HUDEP-2 (cell line): ENCODE measurements at regions not wholly inside any gene's neighbourhood (a gene's known extent, or its start where the extent isn't known, plus 50 kb on each side); places are given as distances from the start of the nearest gene placed in this dataset.
A peak's percentile ranks its signal among the peaks of the same experiment; 100 is the strongest.

Experiments used
- DNase-seq, 76 experiments: peaks; one replicate each; lab custom pipeline; 2025; ENCODE audit not compliant: unreplicated experiment in 76 of 76; lab: John Stamatoyannopoulos, UW

- peak in 1 of 76 experiments; percentile 0 for DNase-seq
Observed at GRCh38 chr3:177934001-177934891, 602.0 kb upstream of the KCNMB2 start.

GRCh38 chr3:177935047-177935446, 601.2 kb upstream of the KCNMB2 start:
- no peak for DNase-seq

DNA sequence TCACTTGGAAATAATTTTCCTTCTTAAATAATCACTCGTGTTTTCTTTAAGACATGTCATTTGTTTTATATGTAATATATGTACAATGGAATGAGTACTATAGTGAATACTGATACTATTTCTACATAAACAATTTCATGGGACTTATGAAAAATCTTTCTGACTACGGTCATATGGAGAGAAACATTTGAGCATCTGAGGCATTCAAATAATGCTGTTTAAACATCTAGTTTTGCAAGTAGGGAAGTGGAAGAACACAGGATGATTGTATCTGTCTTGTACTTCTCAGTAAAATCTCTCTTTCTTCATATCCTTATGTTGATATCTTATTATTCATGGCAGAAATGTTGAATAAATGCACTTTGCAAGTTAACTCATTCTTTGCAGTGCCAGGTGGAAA, 599.5 kb upstream of the KCNMB2 start:
- no peak for DNase-seq

DNA sequence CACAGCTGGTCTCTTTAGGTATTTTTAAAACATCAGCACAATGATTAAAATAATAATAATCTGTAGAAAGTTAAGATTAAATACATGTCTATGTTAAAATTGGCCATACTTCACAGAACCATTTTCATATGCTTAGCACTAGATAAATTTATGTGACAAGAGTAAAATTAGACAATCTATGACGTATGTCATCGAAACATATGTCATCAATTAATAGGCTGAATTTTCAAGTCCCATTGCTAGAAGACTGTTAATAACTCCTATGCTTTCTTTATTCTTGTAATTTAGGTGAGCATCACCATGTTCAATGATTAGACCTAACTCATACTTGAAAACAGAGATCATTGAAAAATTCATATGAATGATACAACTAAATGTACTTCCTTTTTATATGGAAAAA, 593.3 kb upstream of the KCNMB2 start:
- no peak for DNase-seq

DNA sequence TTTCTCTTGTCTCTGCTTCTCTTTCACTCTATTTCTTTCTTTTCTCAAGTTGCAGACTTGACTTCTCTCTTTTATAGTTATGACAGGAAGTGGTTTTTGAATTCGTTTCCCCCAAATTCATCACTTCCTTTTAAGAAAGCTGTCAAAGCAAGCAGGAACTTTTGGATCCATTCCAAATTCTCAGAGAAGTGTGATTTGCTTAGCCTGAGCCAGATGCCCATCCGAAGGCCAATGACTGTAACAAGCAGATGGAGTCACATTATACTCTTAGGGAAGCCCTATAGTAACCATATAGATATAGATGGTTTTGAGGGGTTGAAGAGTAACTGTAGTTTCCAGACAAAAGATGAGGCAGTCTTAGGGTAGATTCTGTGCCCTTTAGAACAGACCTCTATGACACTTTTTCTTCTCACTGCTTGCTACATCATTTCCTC, 592.0 kb upstream of the KCNMB2 start:
- no peak for DNase-seq

GRCh38 chr3:177946048-177946447, 590.2 kb upstream of the KCNMB2 start:
- no peak for DNase-seq

DNA sequence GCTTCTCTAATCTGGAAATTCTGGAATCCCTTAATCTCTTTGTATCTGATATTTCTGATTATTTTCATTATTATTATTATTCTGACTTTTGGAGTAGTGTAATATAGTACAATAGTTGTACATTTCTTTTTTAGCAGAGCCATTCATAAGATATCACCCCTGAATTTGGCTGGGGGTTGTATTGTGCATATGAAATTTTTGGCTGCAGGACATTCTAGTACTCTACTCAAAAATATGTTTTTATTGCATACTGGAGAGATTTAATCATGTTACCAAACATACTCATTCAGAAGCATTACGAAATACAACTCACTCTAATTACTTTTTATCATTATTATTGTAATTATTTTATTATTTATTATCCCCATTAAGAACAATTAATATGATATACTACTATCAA, 589.7 kb upstream of the KCNMB2 start:
- DNase-seq = no peak

GRCh38 chr3:177946936-177947335, 589.3 kb upstream of the KCNMB2 start:
- DNase-seq = no peak

GRCh38 chr3:177947901-177948300, 588.3 kb upstream of the KCNMB2 start:
- DNase-seq = no peak

DNA sequence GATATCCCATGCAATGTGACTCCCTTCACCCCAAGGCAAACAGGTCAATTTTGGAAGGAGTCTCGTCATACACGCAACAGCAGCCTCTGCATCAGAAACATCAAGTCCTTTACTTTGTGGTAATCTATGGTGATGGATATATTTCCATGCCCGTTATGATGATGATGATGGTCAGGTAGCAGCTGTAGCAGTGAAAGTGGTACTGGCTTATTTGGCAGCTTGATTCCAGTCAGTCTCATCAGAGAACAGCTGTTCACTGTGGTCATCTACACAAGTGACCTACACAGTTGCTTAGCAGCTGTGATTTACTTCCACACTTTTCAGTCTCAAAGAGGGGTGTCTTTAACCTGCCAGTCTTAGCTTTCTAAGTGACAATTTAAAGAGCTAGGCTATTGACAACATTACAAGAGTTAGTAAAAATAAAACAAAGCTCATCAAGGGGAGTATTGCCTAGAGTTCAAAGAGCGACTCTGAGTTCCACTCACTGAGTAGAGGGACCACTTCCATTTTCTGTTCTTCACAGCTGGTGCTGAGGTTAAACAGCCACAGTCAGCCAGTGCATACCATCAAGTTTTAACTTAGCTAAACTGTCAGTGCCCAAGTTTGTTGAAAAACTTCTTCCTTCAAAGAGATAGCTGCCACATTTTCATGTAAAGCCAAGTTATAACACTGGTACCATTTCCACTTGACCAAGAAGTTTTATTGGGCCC, 587.4 kb upstream of the KCNMB2 start:
- DNase-seq = no peak

GRCh38 chr3:177959188-177959587, 577.0 kb upstream of the KCNMB2 start:
- DNase-seq = no peak

DNA sequence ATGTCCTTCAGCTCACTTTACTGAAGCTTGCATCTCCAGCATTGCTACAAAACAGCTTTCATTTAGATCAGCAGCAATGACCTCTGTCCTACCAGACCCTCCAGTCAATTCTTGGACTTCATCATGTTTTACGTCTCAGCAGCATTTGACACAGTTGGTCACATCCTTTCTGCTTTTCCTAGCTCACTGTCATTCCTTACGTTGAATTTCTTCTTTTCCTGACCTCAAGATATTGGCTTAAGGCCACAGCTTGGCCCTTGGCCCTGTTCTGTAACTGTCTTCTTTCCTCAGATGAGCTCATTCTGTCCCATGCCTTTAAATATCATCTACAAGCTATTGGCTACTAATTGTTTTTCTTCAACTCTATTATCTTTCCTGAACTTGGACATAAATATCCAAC, 576.2 kb upstream of the KCNMB2 start:
- DNase-seq = no peak

- no peak for DNase-seq
Observed at GRCh38 chr3:177960722-177961121, 575.5 kb upstream of the KCNMB2 start.

DNA sequence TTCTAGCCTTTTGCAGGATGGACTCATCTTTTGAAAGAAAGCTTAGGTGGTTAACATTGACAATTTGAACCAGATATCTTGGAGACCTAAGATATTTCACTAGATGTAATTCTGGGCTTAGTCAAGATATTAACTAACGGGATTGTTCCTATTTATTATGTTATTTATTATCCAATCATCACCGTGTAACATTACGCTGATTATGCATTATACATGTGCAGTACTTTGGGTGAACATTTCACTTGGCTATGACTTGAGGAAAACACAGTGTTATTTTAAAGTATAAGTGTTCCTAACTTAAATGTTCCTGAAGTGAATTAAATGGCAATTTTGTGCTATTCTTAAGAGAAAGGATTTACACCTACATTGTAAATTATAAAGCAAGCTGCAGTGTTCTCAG, 574.5 kb upstream of the KCNMB2 start:
- peak in 1 of 76 experiments; percentile 6 for DNase-seq

- no peak for DNase-seq
Observed at GRCh38 chr3:177966493-177966892, 569.7 kb upstream of the KCNMB2 start.

GRCh38 chr3:177968891-177969290, 567.3 kb upstream of the KCNMB2 start:
- DNase-seq = no peak

DNA sequence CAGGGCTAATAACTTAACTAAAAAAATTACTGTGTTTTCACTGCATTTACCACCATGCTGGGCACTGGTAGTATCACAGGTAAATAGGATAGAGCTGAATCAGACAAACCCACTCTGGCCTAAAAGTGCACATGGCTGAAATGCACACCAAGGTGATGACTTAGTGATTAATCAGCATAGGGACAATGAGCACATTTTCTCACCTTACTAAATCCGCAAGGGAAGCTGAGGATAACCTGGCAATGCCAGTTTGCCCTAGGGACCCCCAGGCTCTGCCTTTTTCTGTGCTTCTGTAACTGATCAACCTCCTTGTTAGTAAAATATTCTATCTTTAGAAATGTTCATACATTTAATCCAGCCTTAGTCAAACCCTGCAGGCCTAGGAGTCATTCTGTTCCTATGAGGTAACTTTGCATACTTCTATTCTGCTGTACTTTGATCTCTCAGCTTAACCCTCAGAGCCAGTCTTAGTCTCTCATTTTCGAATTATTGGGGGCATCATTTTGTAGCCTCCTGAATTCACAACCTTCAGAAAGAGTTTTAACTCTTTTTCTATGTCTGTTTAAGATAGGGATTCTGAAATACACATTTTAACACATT, 562.9 kb upstream of the KCNMB2 start:
- DNase-seq = no peak

- DNase-seq = no peak
Observed at GRCh38 chr3:177976241-177976640, 560.0 kb upstream of the KCNMB2 start.

GRCh38 chr3:177976866-177977265, 559.4 kb upstream of the KCNMB2 start:
- no peak for DNase-seq

GRCh38 chr3:177977381-177978158, 558.7 kb upstream of the KCNMB2 start:
- DNase-seq = no peak

DNA sequence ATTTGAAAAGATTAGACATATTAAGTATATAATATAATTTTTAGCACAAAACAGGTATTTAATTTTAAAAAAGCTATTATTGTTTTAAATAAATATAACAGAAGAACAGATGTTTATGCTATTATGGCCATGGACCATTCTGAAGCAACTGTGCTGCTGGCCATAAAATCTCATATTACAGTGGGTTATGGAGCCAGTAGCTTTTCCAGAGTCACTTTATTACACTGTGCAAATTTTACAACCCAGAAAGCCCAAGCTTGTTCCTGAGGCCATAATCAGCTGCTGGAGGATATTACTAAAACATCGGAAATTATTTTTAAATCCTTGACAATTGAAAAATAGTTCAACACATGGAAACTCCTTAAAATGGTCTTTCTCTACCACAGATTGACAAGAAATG, 557.3 kb upstream of the KCNMB2 start:
- no peak for DNase-seq
